ENCODE measurements at regions not wholly inside any gene's neighbourhood (a gene's known extent, or its start where the extent isn't known, plus 50 kb on each side); places are given as distances from the start of the nearest gene placed in this dataset.

GRCh38 chr4:17120761-17121160, 222.3 kb upstream of the LDB2 start:
- TF ChIP-seq ZNF274 (IDR thresholded peaks at IDR 0.05; ENCODE audit: low read depth, low read length) (no peak), YY1 (IDR thresholded peaks at IDR 0.05; ENCODE audit: insufficient read depth, insufficient read length) (no peak)
